Lower leg skin (tissue), 4 donors: ENCODE measurements at regions not wholly inside any gene's neighbourhood (a gene's known extent, or its start where the extent isn't known, plus 50 kb on each side); places are given as distances from the start of the nearest gene placed in this dataset.

Experiments used
- DNase-seq, 2 donors: peaks; one replicate each; pipeline ENCODE4 v3.0.0-alpha.2; 2019; ENCODE audit warnings: low spot score in 2 of 2
- H3K4me3 ChIP-seq: fragments of 200-600 bp; sonication (generic); 2 replicates; pipeline ENCODE4 v1.5.1; 2017; ENCODE audit warnings: mild to moderate bottlenecking, low read depth; ENCODE audit not compliant: poor library complexity, severe bottlenecking
- CTCF ChIP-seq, 3 donors: fragments of 450-650 bp; IDR thresholded peaks; one replicate each; pipeline ENCODE4 v1.5.1; 2016; ENCODE audit warnings: antibody characterized with exemption in 3 of 3, mild to moderate bottlenecking in 3 of 3, moderate library complexity in 2 of 3
- POLR2A ChIP-seq, 2 donors: fragments of 450-650 bp; IDR thresholded peaks; one replicate each; pipeline ENCODE4 v1.6.1; 2016 to 2017; ENCODE audit warnings: antibody characterized with exemption in 2 of 2, mild to moderate bottlenecking in 1 of 2, moderate library complexity in 1 of 2
- WGBS, 2 donors: methylation state at CpG; one replicate each; pipeline ENCODE4 v1.1.5; 2018; 5-methylcytosine and 5-hydroxymethylcytosine counted together
- intact Hi-C: fragments of 100-400 bp; cut with DNase I; formaldehyde crosslinking; loops from one replicate; pipeline ENCODE4 v1.15.0; 2023; ENCODE audit warnings: low total_unique reads

GRCh38 chr15:95989392-95989791 is 341.1 kb upstream of the NR2F2 start:
- TF ChIP-seq CTCF (IDR thresholded peaks at IDR 0.05) (no peak), POLR2A (IDR thresholded peaks at IDR 0.05) (no peak)
- intact Hi-C loops = no loop called here
- no peak for DNase-seq
- no peak overlapping the region for H3K4me3 ChIP-seq
- whole genome bisulfite sequencing, 2 donors = 86 to 87% methylated on average over 3 of the region's 3 CpGs

DNA sequence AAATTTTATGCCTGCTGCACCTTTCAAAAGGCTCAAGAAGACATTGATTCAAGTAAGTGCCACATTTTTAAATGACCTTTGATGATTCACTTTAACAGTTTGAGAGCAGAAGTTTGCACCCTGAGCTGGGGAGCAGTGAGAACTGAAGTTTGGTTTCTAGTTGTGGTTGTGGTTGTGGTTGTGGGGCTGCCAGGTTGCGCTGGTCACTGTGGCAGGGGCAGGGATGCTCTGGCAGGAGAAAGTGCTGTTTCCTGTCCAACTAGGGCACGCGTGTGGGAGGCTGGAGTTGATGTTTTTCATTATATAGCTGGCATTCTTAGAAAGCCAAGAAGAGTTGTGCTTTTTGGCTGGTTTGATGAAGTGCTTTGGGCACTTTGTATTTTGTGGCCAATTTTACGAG is 339.7 kb upstream of the NR2F2 start:
- WGBS, 2 donors = 35 to 38% methylated on average over 4 of the region's 4 CpGs
- TF ChIP-seq CTCF (IDR thresholded peaks at IDR 0.05) (no peak), POLR2A (IDR thresholded peaks at IDR 0.05) (no peak)
- H3K4me3 ChIP-seq = no peak overlapping the region
- intact Hi-C loops = no loop called here
- DNase-seq = no peak

DNA sequence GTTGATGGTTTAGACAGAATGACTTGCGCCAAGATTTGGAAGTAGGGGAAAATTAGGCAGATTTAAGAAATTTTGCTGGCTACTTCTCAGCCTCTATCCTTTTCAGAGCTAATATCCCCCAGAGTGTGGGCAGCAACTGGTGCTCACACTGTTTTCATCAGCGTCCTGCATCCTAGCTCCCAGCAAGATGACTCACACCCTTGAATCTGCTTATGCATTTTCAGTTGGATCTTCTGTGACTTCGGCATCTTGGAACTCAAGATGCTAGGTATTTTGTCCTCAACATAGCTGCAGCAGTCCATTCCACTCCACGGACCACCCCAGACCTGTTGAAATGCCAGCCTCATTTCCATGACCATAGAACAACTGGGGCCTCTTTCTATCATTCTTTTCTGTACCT is 336.1 kb upstream of the NR2F2 start:
- DNase-seq = no peak
- 74 to 78% methylated on average over 4 of the region's 4 CpGs for WGBS, 2 donors
- H3K4me3 ChIP-seq = no peak overlapping the region
- TF ChIP-seq CTCF (IDR thresholded peaks at IDR 0.05) = no peak
- TF ChIP-seq POLR2A (IDR thresholded peaks at IDR 0.05) = no peak
- intact Hi-C loops = no loop called here

DNA sequence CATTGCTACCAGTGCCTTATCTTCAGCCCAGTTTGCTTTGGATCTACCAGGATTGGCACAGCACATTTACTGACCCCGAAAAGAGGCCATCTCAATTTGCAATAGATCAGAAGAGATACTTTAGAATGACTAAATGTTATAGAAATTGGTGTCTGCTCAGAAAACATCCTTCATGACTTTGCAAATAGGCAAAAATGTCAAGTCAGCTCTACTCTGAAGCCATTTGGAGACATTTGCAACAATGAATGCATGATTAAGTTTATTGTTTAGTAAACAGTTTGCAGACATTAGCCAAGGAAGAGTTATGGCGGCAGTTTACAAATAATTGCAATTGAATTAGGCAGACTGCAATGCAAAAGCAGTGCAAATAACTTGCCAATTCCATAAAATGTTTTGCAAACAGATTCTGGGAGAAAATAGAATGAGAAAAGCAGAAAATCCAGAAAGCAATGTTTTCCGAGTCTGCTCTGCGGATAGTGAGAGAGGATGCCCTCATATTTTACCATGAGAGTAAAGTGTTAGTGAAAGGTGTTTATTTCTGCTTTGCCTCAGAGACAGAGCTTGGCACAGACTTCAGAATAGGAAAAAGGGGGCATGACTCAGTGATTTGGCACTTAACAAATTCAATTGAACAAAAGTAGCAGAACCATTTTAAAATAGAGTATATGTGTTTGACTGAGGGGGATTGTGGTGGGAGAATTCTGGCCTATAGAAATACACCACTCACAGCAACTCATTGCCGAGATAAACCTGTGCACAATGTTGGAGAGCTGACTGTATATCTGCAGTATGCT is 334.9 kb upstream of the NR2F2 start:
- no peak for DNase-seq
- no peak overlapping the region for H3K4me3 ChIP-seq
- WGBS, 2 donors = 75 to 82% methylated on average over 5 of the region's 5 CpGs
- TF ChIP-seq POLR2A (IDR thresholded peaks at IDR 0.05) (no peak), CTCF (IDR thresholded peaks at IDR 0.05) (no peak)
- intact Hi-C loops = no loop called here

GRCh38 chr15:95996494-95996893 is 334.0 kb upstream of the NR2F2 start:
- no peak overlapping the region for H3K4me3 ChIP-seq
- intact Hi-C loops = no loop called here
- TF ChIP-seq POLR2A (IDR thresholded peaks at IDR 0.05) (no peak), CTCF (IDR thresholded peaks at IDR 0.05) (no peak)
- 51 to 56% methylated on average over 4 of the region's 4 CpGs for WGBS, 2 donors
- DNase-seq = no peak

GRCh38 chr15:95998935-95999334 is 331.6 kb upstream of the NR2F2 start:
- WGBS, 2 donors = 93 to 97% methylated on average over 4 of the region's 4 CpGs
- TF ChIP-seq POLR2A (IDR thresholded peaks at IDR 0.05) = no peak
- no peak for TF ChIP-seq CTCF (IDR thresholded peaks at IDR 0.05)
- intact Hi-C loops = no loop called here
- H3K4me3 ChIP-seq = no peak overlapping the region
- no peak for DNase-seq
